LoVo (cell line): ENCODE measurements at regions not wholly inside any gene's neighbourhood (a gene's known extent, or its start where the extent isn't known, plus 50 kb on each side); places are given as distances from the start of the nearest gene placed in this dataset.
"Not testable (repeated sequence)": the region's sequence is repeated elsewhere in the genome, so short reads cannot be mapped to it uniquely, and the experiment has no call there.

Experiments used
- DNase-seq: peaks from one replicate; pipeline ENCODE4 v3.0.0-alpha.2; 2016; ENCODE audit warnings: low spot score

- no peak for DNase-seq
Observed at GRCh38 chr1:65590279-65590678, 169.8 kb downstream of the LEPR start.

- no peak for DNase-seq
Observed at GRCh38 chr1:65593516-65593915, 173.0 kb downstream of the LEPR start.

- no peak for DNase-seq
Observed at GRCh38 chr1:65595724-65596123, 175.3 kb downstream of the LEPR start.

DNA sequence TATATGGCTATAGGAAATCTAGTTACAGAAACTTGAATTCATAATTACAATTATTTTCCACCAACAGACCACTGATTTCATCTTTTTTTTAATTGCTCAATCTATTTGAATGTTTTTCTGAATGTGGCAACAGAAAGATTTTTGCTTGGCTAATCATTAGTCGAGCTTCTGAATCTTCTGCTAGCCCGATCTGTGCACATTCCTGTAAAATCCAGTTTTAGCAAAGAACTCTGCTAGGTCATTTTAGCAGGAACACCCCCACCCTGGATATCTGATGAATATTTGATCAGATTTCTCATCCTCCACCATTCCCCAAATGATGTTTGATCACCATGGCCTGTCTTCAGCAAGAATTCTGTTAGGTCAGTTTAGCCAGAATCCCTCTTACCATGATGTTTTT lies 176.3 kb downstream of the LEPR start:
- DNase-seq = no peak

- no peak for DNase-seq
Observed at GRCh38 chr1:65605621-65606020, 185.2 kb downstream of the LEPR start.

DNA sequence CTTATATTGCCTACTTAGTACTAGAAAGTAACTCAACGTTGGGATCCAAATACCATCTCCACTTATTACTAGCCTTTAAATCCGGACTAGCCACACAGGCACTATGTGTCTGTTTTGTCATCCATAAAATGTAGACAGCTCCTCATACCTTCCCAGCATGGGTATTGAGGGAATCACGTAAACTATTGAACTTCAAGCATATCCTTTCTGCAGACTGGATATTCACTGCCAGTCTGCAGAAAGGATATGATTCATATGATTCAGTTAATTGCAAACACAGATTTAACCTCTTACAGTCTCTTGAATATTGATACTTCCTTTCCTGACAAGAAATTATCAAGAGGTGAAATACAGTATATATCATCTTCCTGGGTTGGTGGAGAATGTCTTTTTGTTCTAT lies 186.0 kb downstream of the LEPR start:
- DNase-seq = no peak

GRCh38 chr1:65613884-65614283 lies 178.8 kb upstream of the PDE4B start:
- DNase-seq = no peak

DNA sequence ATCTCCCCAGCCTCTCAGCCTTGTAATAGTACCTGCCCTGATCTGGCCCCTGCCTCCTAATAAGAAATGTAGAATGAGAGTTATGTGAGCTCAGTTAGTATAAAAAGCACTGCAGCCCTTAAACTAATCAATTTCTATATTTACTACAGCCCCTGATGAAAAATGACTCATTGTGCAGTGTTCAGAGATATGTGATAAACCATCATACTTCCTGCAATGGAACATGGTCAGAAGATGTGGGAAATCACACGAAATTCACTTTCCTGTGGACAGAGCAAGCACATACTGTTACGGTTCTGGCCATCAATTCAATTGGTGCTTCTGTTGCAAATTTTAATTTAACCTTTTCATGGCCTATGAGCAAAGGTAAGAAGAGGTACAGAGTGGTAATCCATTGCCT lies 176.8 kb upstream of the PDE4B start:
- no peak for DNase-seq

DNA sequence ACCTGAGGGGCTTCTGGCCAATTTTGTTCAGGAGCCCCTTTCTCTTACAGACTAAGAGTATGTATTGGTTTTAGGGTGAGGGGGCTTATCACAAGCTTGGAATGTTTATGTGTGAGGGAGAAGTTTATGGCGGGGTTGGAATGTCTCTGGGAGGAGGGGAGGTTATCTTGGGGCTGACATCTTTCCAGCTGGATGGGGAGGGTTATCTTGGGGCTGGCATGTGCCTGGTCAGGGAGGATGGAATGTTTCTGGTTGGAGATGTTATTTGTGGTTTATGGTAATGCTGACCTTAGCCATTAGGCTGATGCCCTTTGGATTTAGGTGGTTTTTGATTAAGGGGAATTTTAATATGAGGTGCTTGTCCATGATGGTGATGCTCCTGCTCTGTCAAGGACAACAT lies 171.0 kb upstream of the PDE4B start:
- not testable (repeated sequence) for DNase-seq

DNA sequence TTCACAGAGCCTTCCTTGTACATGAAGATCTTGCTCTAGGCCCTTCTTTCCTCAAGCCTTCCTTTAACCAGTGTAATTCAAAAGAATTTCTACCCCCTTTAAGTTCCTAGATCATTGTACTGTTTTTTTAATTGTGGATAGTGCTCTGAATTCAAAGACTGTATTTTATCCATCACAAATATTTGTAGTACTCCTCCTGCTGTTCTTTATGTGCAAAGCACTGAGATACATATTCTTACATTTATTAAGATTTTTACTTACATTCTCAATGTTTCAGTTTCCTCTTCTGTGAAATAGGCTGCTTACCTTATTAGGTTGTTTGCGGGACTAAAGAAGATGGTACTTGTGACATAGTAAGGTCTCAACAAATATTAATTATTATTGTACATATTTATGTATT lies 168.8 kb upstream of the PDE4B start:
- no peak for DNase-seq

DNA sequence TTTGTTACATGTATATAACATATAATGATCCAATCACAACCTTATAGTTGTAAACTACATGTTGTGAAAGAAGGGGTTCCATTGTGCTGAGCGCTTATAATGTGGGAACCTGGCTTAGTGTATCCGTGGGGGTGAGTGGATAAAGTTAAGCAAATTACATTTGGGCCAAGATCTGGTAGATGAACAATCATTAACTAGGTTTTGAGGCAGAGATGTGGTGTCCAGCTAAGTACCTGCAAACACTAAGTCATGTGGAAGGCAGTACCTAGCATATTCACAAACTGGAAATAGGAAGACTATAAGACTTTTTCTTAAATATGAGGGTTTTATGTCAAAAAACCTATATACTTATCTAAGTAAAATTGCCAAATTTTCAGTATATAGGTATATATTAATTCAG lies 167.2 kb upstream of the PDE4B start:
- DNase-seq = no peak

DNA sequence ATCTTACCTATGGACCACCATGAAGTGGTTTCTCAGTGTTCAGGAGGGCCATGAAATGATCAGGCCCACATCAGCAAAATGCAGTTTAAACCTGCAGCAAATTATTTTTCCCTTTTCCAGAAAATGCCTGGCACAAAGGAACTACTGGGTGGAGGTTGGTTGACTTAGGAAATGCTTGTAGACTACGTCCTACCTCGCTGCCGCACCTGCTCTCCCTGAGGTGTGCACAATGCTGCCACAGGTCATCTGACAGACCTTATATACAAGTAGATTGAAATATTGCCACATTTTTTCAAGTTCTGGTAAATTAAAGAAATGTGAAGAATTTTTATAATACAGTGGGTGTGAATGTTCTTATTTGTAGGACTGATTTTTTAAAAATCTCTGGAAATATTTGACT lies 166.7 kb upstream of the PDE4B start:
- DNase-seq = no peak

GRCh38 chr1:65629788-65630187 lies 162.9 kb upstream of the PDE4B start:
- DNase-seq = no peak

DNA sequence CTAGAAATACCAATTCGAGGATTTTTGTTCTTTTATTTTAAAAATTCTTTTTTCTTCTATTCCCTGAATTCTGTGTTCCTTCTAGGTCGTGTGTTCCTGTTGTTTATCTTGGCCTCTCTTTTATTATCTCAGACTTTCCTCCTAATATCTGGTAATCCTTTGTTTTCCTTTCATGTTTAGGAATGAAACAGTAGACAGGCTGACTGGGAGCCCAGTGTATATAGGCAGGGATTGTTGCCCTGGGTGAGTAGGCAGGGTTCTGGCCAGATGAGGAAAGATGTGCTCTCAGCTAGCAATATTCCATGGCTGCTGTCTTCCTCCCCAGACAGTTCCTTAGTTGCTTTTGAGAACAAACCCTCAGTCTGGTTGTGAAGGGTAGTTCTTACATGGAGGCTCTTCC lies 161.8 kb upstream of the PDE4B start:
- DNase-seq = no peak

GRCh38 chr1:65632235-65632634 lies 160.5 kb upstream of the PDE4B start:
- peak; percentile 13 for DNase-seq

DNA sequence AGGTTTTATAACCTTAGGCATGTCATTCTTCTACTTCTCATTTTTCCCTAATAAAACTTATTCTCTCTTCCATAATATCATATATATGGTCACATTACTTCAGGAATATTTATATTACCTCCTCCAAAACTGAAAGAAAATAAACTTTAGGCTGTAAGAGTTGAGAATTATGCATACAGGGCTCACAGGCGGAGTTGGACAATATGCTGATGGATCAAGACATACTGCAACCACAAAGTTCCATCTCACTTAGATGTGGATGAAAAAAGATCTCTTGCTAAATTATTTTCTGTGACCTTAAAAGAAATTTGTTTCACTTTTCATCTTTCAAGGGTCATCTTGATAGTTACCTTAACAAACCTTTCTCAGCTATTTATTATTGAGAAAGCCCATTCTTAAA lies 152.6 kb upstream of the PDE4B start:
- no peak for DNase-seq

DNA sequence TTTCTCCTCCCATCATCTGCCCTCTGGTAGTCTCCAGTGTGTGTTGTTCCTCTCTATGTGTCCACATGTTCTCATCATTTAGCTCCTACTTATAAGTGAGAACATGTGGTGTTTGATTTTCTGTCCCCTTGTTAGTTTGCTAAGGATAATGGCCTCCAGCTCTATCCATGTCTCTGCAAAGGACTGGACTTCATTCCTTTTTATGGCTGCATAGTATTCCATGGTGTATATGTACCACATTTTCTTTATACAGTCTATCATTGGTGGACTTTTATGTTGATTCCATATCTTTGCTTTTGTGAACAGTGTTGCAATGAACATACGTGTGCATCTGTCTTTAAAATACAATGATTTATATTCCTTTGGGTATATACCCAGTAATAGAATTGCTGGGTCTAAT lies 143.5 kb upstream of the PDE4B start:
- not testable (repeated sequence) for DNase-seq

- no peak for DNase-seq
Observed at GRCh38 chr1:65650682-65651081, 142.0 kb upstream of the PDE4B start.

- DNase-seq = not testable (repeated sequence)
Observed at GRCh38 chr1:65654526-65654925, 138.2 kb upstream of the PDE4B start.

- not testable (repeated sequence) for DNase-seq
Observed at GRCh38 chr1:65657609-65658008, 135.1 kb upstream of the PDE4B start.

- no peak for DNase-seq
Observed at GRCh38 chr1:65658122-65658521, 134.6 kb upstream of the PDE4B start.

DNA sequence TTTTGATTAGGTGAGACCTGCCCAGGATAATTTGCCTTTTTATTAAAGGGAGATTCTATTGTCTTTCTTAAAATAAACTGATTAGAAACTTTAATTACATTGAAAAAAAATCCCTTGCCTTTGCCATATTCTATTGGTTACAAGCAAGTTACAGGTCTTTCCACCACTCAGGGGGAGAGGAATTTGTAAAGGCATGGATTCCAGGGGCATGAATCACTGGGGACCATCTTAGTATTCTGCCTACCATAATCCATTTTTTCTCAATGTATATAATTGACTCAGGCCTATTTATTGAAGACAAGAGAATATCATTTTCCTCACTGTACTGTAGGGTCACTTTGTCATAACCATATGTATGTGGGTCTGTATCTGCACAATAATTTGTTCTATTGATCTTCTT lies 124.3 kb upstream of the PDE4B start:
- no peak for DNase-seq

GRCh38 chr1:65670518-65670917 lies 122.2 kb upstream of the PDE4B start:
- DNase-seq = no peak

- DNase-seq = no peak
Observed at GRCh38 chr1:65674522-65674921, 118.2 kb upstream of the PDE4B start.

GRCh38 chr1:65679773-65680172 lies 112.9 kb upstream of the PDE4B start:
- no peak for DNase-seq
